PC-9 (cell line): ENCODE measurements at regions not wholly inside any gene's neighbourhood (a gene's known extent, or its start where the extent isn't known, plus 50 kb on each side); places are given as distances from the start of the nearest gene placed in this dataset.

ENCODE experiments used
- BruUV-seq: library from RNA; stranded (reverse); fragments of 400-500 nt; replicated peaks from 2 replicates; lab custom pipeline; 2021; lab: Mats Ljungman, UMichigan
- CTCF ChIA-PET: fragments of 300-600 bp; sonication (Branson Sonifier 250); formaldehyde crosslinking; loops from one replicate; lab custom pipeline; 2022; ENCODE audit warnings: antibody characterized with exemption; lab: Charles Lee
- POLR2A ChIA-PET: fragments of 300-600 bp; sonication (Branson Sonifier 250); formaldehyde crosslinking; loops from one replicate; lab custom pipeline; 2022; ENCODE audit warnings: antibody characterized with exemption; ENCODE audit not compliant: unreplicated experiment; lab: Charles Lee
- DNase-seq, 2 experiments: peaks; one replicate each; pipeline versions ENCODE4 v3.0.0 to v3.0.0-alpha.2; 2015 to 2022; ENCODE audit warnings: mixed read lengths in 1 of 2
- H2AFZ ChIP-seq: fragments of 200-600 bp; sonication (generic); 2 replicates; pipeline ENCODE4 v1.8.1; 2017; ENCODE audit warnings: antibody characterized with exemption
- H3F3A ChIP-seq: fragments of 200-600 bp; sonication (generic); 2 replicates; pipeline ENCODE4 v1.8.1; 2017; ENCODE audit warnings: antibody characterized with exemption, mild to moderate bottlenecking, low read depth; ENCODE audit not compliant: insufficient read depth
- H3K27ac ChIP-seq: fragments of 200-600 bp; sonication (generic); 2 replicates; pipeline ENCODE4 v1.6.1; 2016; ENCODE audit warnings: mixed run types
- H3K27me3 ChIP-seq: fragments of 200-600 bp; sonication (generic); 2 replicates; pipeline ENCODE4 v1.6.1; 2016; ENCODE audit warnings: low read depth, mixed run types; ENCODE audit not compliant: insufficient read depth
- H3K36me3 ChIP-seq: fragments of 200-600 bp; sonication (generic); 2 replicates; pipeline ENCODE4 v1.6.1; 2016; ENCODE audit warnings: low read depth, mixed run types
- H3K4me1 ChIP-seq: fragments of 200-600 bp; sonication (generic); replicated peaks from 2 replicates; pipeline ENCODE4 v1.6.1; 2016; ENCODE audit warnings: mixed run types; ENCODE audit not compliant: insufficient read depth
- H3K4me2 ChIP-seq: fragments of 200-600 bp; sonication (generic); 2 replicates; pipeline ENCODE4 v1.6.1; 2017; ENCODE audit warnings: mixed run types
- H3K4me3 ChIP-seq: fragments of 200-600 bp; sonication (generic); 2 replicates; pipeline ENCODE4 v1.6.1; 2016; ENCODE audit warnings: mixed run types
- H3K79me2 ChIP-seq: fragments of 200-600 bp; sonication (generic); 2 replicates; pipeline ENCODE4 v1.6.1; 2017; ENCODE audit warnings: low read depth, mixed run types
- H3K9me2 ChIP-seq: fragments of 200-600 bp; sonication (generic); 2 replicates; pipeline ENCODE4 v1.8.1; 2017; ENCODE audit warnings: mild to moderate bottlenecking; ENCODE audit not compliant: insufficient read depth
- H3K9me3 ChIP-seq: fragments of 200-600 bp; sonication (generic); 2 replicates; pipeline ENCODE4 v1.8.1; 2016; ENCODE audit warnings: low read depth; ENCODE audit not compliant: insufficient read depth
- H4K20me1 ChIP-seq: fragments of 200-600 bp; sonication (generic); 2 replicates; pipeline ENCODE4 v1.8.1; 2017; ENCODE audit not compliant: insufficient read depth
- EZH2 ChIP-seq: fragments of 200-600 bp; sonication (generic); IDR thresholded peaks from 2 replicates; pipeline ENCODE4 v1.8.0; 2017; ENCODE audit warnings: antibody characterized with exemption, low read depth
- intact Hi-C: fragments of 100-400 bp; cut with micrococcal nuclease; formaldehyde crosslinking; loops from one replicate; pipeline ENCODE4 v1.10.0; 2022; ENCODE audit not compliant: unreplicated experiment
- TF ChIP-seq, protein P1 (sequence below): fragments of 200-600 bp; sonication (generic); conservative IDR thresholded peaks from 2 replicates; pipeline ENCODE4 v1.6.1; 2017; ENCODE audit warnings: mixed run types, antibody characterized with exemption, mild to moderate bottlenecking, moderate library complexity

DNA sequence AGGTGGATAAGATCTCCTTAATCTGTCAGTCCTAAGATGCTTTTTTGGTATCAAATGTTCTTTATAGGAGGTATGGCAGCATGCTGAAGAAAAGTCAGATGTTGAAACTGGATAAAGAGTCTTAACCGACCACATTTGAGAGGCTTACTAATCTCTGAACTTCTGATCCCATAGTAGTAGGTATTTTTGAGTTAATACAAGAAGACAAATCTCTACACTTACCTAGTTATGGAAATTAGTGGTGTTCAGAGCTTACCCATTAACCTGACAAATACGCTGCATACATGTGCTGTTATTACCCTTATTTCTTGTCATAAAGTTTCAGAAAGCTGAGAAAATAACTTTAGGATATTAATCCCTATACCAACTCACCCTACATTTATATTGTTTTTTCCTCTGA is 83.0 kb downstream of the ISL1 start:
- ChIA-PET CTCF (no interaction called here), POLR2A (no interaction called here)
- BruUV-seq: no TSS peak
- no peak for TF ChIP-seq EZH2
- TF ChIP-seq, protein P1, sequence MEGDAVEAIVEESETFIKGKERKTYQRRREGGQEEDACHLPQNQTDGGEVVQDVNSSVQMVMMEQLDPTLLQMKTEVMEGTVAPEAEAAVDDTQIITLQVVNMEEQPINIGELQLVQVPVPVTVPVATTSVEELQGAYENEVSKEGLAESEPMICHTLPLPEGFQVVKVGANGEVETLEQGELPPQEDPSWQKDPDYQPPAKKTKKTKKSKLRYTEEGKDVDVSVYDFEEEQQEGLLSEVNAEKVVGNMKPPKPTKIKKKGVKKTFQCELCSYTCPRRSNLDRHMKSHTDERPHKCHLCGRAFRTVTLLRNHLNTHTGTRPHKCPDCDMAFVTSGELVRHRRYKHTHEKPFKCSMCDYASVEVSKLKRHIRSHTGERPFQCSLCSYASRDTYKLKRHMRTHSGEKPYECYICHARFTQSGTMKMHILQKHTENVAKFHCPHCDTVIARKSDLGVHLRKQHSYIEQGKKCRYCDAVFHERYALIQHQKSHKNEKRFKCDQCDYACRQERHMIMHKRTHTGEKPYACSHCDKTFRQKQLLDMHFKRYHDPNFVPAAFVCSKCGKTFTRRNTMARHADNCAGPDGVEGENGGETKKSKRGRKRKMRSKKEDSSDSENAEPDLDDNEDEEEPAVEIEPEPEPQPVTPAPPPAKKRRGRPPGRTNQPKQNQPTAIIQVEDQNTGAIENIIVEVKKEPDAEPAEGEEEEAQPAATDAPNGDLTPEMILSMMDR: no peak
- H3K27ac ChIP-seq: no peak overlapping the region
- intact Hi-C loops: no loop called here
- no peaks in the 10 kb centered on the region for H3F3A ChIP-seq
- no peak overlapping the region for H2AFZ ChIP-seq
- no peaks in the 10 kb centered on the region for H3K27me3 ChIP-seq
- H3K4me2 ChIP-seq: no peak overlapping the region
- no peaks in the 10 kb centered on the region for H3K9me3 ChIP-seq
- no peak overlapping the region for H3K4me3 ChIP-seq
- H3K9me2 ChIP-seq: no peaks in the 10 kb centered on the region
- no peaks in the 10 kb centered on the region for H3K36me3 ChIP-seq
- H4K20me1 ChIP-seq: no peaks in the 10 kb centered on the region
- no peaks in the 10 kb centered on the region for H3K79me2 ChIP-seq
- H3K4me1 ChIP-seq: no peaks in the 10 kb centered on the region
- DNase-seq: no peak

DNA sequence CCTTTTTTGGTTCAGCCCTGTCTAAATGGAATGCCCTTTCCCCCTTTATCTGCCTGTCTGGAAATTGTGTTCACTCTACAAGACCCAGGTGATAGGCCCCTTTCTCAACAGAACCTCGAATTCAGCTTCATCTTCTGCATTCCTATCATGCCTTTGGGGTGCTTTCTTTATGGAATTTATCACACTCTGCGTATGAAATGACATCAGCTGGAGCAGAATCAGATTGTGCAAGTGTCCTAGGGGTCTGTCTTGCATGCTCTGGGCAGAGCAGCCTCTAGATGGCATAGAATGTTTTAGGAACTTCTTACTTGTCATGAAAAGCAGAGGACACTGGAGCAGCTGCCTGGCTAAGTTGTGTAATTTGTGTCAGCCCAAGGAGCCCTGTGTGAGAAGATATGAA is 84.9 kb downstream of the ISL1 start:
- H3K79me2 ChIP-seq: no peaks in the 10 kb centered on the region
- no peak for TF ChIP-seq EZH2
- TF ChIP-seq, protein P1: no peak
- CTCF ChIA-PET: no interaction called here

DNA sequence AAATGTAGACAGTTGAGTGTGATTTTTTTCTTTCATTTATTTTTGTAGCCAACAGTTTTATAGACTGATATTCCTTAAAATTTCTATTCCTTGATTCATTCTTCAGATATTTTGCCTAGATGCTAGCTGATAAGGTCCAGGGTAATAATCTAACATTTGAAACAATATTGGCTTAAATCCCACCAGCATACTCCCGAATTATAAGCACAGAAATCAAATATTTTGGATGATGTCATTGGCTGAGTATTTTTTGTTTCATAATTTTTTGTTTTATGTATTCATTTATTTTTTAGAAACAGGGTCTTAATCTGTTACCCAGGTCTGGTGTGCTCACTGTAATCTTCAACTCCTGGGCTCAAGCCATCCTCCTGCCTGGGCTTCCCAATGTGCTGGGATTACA is 88.4 kb downstream of the ISL1 start:
- Histone ChIP-seq H3K4me3 (no peak overlapping the region), H4K20me1 (no peaks in the 10 kb centered on the region), H3K4me1 (no peaks in the 10 kb centered on the region), H3K27me3 (no peaks in the 10 kb centered on the region), H3K27ac (no peak overlapping the region), H3K36me3 (no peaks in the 10 kb centered on the region), H3K9me3 (no peaks in the 10 kb centered on the region), H3K79me2 (no peaks in the 10 kb centered on the region), H3K4me2 (no peak overlapping the region), H3F3A (no peaks in the 10 kb centered on the region), H3K9me2 (no peaks in the 10 kb centered on the region), H2AFZ (no peak overlapping the region; the same call in 1 of the 2 replicates)
- POLR2A ChIA-PET: no interaction called here
- CTCF ChIA-PET: interaction anchor here (0.5 kb wide), 1 partner anchor 96 kb away, joined by 4 read pairs; no protein-coding TSS in a partner anchor
- intact Hi-C loops: no loop called here
- BruUV-seq: no TSS peak
- TF ChIP-seq, protein P1: no peak
- TF ChIP-seq EZH2: no peak
- no peak for DNase-seq

More for the DNA sequence above, 84.9 kb downstream of the ISL1 start:
- POLR2A ChIA-PET: no interaction called here
- no peak overlapping the region for H3K4me3 ChIP-seq
- no peaks in the 10 kb centered on the region for H3K27me3 ChIP-seq
- no TSS peak for BruUV-seq
- DNase-seq: no peak
- no peak overlapping the region for H3K4me2 ChIP-seq
- no peaks in the 10 kb centered on the region for H3F3A ChIP-seq
- no peaks in the 10 kb centered on the region for H4K20me1 ChIP-seq
- H3K9me3 ChIP-seq: no peaks in the 10 kb centered on the region
- H3K4me1 ChIP-seq: no peaks in the 10 kb centered on the region
- H3K36me3 ChIP-seq: no peaks in the 10 kb centered on the region
- H3K9me2 ChIP-seq: no peaks in the 10 kb centered on the region
- H2AFZ ChIP-seq: no peak overlapping the region
- no peak overlapping the region for H3K27ac ChIP-seq
- intact Hi-C loops: no loop called here
